ENCODE measurements at regions not wholly inside any gene's neighbourhood (a gene's known extent, or its start where the extent isn't known, plus 50 kb on each side); places are given as distances from the start of the nearest gene placed in this dataset.
"Not testable (repeated sequence)": the region's sequence is repeated elsewhere in the genome, so short reads cannot be mapped to it uniquely, and the experiment has no call there.

DNA sequence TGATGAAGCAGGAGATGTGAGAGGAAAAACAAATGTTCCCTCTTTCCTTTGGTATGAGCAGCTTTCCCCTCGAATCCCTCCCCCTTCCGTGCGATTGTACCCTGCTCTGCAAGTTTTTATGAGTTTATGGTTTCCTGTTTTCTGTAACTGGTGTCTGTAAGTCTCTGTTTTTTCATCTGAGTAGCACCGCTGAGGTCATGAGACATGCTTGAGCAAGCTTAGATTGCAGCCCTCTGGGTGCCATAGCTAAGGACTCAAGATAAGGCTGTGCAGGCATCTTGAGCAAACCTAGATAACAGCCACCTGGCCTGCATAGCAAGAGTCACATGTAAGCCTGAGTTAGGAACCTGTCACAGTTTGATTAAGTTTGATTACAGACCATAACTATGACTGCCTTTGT is 165.2 kb upstream of the TGIF2LX start:
- TF ChIP-seq CTCF (IDR thresholded peaks at IDR 0.05; ENCODE audit: poor library complexity); EZH2 (IDR thresholded peaks at IDR 0.05; ENCODE audit: borderline replicate concordance); EZH2phosphoT487 (IDR thresholded peaks at IDR 0.05; ENCODE audit: low read depth, severe bottlenecking, unreplicated experiment): not testable (repeated sequence)

Data from hepatocyte (in vitro differentiated cells).